ENCODE measurements at regions not wholly inside any gene's neighbourhood (a gene's known extent, or its start where the extent isn't known, plus 50 kb on each side); places are given as distances from the start of the nearest gene placed in this dataset.
"Not testable (repeated sequence)": the region's sequence is repeated elsewhere in the genome, so short reads cannot be mapped to it uniquely, and the experiment has no call there.

DNA sequence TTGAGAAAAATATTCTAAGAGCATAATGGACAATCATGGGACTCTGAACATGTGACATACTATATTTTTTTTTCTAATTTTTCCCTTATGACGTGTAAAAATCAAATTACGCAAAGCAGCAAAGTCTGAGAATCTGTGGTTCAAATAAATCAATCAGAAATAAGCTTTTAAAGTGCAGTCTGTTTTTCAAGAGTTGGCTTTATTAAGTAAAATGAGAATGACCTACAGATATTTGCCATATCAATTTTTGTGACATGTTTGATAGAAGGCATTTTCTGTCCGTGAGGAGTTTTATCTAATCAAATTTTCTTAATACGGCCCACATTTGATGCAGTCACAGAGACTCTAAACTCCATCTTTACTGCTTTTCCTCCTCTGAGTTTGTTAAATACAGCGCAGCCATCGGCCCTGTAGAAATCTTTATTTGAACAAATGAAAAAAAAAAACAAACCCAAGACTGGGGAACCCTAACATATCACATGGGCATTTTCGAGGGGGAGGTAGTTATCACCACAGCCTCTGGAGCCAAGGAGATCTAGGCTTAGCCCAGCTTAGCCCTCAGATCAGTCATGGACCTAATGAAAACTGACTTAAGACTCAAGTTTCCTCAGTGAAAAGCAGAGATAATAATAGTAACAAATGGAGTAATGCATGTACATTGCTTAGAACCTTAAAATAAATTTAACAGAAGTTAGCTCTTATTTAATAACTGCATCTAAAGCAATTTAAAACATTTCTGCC is 263.6 kb upstream of the C9orf72 start:
- DNase-seq (ENCODE audit: low spot score) = no peak
- no peak overlapping the region for H3K27ac ChIP-seq
- no peaks in the 10 kb centered on the region for H3F3A ChIP-seq (ENCODE audit: low read depth)
- Mint-ChIP-seq H3K27me3 (ENCODE audit: insufficient read depth, low read depth) (peaks cover 13% of the 10 kb centered on the region), H3K27ac (no peak overlapping the region), H3K9me3 (no peaks in the 10 kb centered on the region), H3K4me3 (no peak overlapping the region), H3K4me1 (peaks cover 4% of the 10 kb centered on the region), H3K36me3 (no peaks in the 10 kb centered on the region)
- TF ChIP-seq, protein P1, sequence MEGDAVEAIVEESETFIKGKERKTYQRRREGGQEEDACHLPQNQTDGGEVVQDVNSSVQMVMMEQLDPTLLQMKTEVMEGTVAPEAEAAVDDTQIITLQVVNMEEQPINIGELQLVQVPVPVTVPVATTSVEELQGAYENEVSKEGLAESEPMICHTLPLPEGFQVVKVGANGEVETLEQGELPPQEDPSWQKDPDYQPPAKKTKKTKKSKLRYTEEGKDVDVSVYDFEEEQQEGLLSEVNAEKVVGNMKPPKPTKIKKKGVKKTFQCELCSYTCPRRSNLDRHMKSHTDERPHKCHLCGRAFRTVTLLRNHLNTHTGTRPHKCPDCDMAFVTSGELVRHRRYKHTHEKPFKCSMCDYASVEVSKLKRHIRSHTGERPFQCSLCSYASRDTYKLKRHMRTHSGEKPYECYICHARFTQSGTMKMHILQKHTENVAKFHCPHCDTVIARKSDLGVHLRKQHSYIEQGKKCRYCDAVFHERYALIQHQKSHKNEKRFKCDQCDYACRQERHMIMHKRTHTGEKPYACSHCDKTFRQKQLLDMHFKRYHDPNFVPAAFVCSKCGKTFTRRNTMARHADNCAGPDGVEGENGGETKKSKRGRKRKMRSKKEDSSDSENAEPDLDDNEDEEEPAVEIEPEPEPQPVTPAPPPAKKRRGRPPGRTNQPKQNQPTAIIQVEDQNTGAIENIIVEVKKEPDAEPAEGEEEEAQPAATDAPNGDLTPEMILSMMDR (IDR thresholded peaks at IDR 0.05) = no peak
- H3K4me2 ChIP-seq = no peak overlapping the region
- no peaks in the 10 kb centered on the region for H4K20me1 ChIP-seq (ENCODE audit: low read depth)
- no peak overlapping the region for H3K4me3 ChIP-seq
- H3K9me3 ChIP-seq (ENCODE audit: low read depth) = no peaks in the 10 kb centered on the region
- no peaks in the 10 kb centered on the region for H3K36me3 ChIP-seq
- H3K79me2 ChIP-seq (ENCODE audit: low read depth) = no peaks in the 10 kb centered on the region
- no peak overlapping the region for H2AFZ ChIP-seq (replicated peaks)
- H3K9ac ChIP-seq = no peak overlapping the region
- no peaks in the 10 kb centered on the region for H3K4me1 ChIP-seq
- no peaks in the 10 kb centered on the region for H3K27me3 ChIP-seq

DNA sequence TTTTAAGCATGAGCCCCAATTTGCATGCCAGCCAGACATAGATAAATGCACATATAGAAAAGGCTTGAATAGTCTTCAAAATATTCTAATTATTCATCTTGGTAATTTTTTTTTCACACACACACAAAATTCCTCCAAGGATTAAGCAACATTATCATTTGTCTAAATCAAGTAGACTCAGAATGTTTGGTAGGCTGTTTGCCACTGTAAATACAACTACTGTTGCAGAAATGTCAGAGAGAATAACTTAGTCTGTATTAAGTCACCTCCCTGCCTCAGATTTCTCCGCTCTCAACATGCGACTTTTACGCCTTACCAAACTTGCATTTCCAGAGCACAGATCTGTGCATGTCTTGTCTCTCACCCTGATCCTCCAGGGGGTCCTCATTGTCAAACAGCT is 265.6 kb upstream of the C9orf72 start:
- no peaks in the 10 kb centered on the region for H3K4me1 ChIP-seq
- no peak overlapping the region for H3K4me3 ChIP-seq
- H3K27me3 ChIP-seq = no peaks in the 10 kb centered on the region
- no peak overlapping the region for H3K27ac ChIP-seq
- DNase-seq (ENCODE audit: low spot score) = no peak
- peaks cover 7% of the 10 kb centered on the region for H3K27me3 Mint-ChIP-seq (ENCODE audit: insufficient read depth, low read depth)
- no peaks in the 10 kb centered on the region for H3K36me3 Mint-ChIP-seq
- peaks cover 4% of the 10 kb centered on the region for H3K4me1 Mint-ChIP-seq
- no peaks in the 10 kb centered on the region for H4K20me1 ChIP-seq (ENCODE audit: low read depth)
- no peaks in the 10 kb centered on the region for H3K9me3 ChIP-seq (ENCODE audit: low read depth)
- no peaks in the 10 kb centered on the region for H3K79me2 ChIP-seq (ENCODE audit: low read depth)
- no peak overlapping the region for H3K9ac ChIP-seq
- H3K9me3 Mint-ChIP-seq = no peaks in the 10 kb centered on the region
- H3K27ac Mint-ChIP-seq = no peak overlapping the region
- no peak overlapping the region for H3K4me3 Mint-ChIP-seq
- H3F3A ChIP-seq (ENCODE audit: low read depth) = no peaks in the 10 kb centered on the region
- H2AFZ ChIP-seq (replicated peaks) = no peak overlapping the region
- no peaks in the 10 kb centered on the region for H3K36me3 ChIP-seq
- TF ChIP-seq EZH2phosphoT487 (IDR thresholded peaks at IDR 0.05) = no peak
- TF ChIP-seq EZH2 (IDR thresholded peaks at IDR 0.05) = no peak
- TF ChIP-seq, protein P1 (IDR thresholded peaks at IDR 0.05) = no peak
- H3K4me2 ChIP-seq = no peak overlapping the region

DNA sequence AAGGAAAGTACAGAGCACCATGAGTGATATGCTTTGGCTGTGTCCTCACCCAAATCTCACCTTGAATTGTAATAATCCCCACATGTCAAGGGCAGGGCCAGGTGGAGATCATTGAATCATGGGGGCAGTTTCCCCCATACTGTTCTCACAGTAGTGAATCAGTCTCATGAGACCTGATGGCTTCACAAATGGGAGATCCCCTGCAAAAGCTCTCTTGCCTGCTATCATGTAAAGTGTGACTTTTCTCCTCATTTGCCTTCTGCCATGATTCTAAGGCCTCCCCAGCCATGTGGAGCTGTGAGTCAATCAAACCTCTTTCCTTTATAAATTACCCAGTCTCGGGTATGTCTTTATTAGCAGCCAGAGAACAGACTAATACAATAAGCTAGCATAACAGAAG is 266.5 kb upstream of the C9orf72 start:
- not testable (repeated sequence) for H3K36me3 ChIP-seq; H3F3A ChIP-seq (ENCODE audit: low read depth); DNase-seq (ENCODE audit: low spot score); H3K9ac ChIP-seq; H3K36me3 Mint-ChIP-seq; H3K4me3 Mint-ChIP-seq; H3K27ac ChIP-seq; H3K4me2 ChIP-seq; H3K9me3 ChIP-seq (ENCODE audit: low read depth); H3K9me3 Mint-ChIP-seq; H3K27me3 Mint-ChIP-seq (ENCODE audit: insufficient read depth, low read depth); H2AFZ ChIP-seq (replicated peaks); H3K4me3 ChIP-seq; H3K4me1 Mint-ChIP-seq; H3K27ac Mint-ChIP-seq; H3K4me1 ChIP-seq; H4K20me1 ChIP-seq (ENCODE audit: low read depth); H3K79me2 ChIP-seq (ENCODE audit: low read depth); H3K27me3 ChIP-seq

DNA sequence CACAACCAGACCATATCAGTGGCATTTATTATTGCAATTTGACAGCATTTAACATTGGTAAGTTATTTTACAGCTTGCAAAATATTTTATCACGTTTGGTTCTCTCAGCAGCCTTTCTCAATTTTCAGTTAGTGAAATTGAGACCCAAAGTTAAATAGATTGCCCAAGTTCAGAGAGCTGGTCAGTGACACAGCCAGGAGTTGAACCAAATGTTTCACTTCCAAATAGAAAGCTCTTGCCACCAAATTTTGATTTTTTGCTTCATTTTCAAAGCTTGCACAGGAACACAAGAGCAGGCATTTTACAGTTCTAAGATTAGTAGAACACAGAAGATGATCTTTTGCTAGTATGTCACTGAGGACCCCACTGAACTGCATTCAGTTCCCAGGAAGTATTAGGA is 271.5 kb upstream of the C9orf72 start:
- Histone ChIP-seq H3K4me1 (peaks cover 9% of the 10 kb centered on the region), H3K4me3 (no peak overlapping the region), H3F3A (ENCODE audit: low read depth) (no peaks in the 10 kb centered on the region), H3K4me2 (no peak overlapping the region), H3K27ac (no peak overlapping the region), H3K27me3 (no peaks in the 10 kb centered on the region), H3K9ac (no peak overlapping the region), H3K9me3 (ENCODE audit: low read depth) (no peaks in the 10 kb centered on the region), H4K20me1 (ENCODE audit: low read depth) (no peaks in the 10 kb centered on the region), H3K36me3 (no peaks in the 10 kb centered on the region), H2AFZ (replicated peaks) (no peak overlapping the region), H3K79me2 (ENCODE audit: low read depth) (no peaks in the 10 kb centered on the region)
- DNase-seq (ENCODE audit: low spot score) = no peak
- no peak for TF ChIP-seq EZH2phosphoT487 (IDR thresholded peaks at IDR 0.05)
- TF ChIP-seq, protein P1 (IDR thresholded peaks at IDR 0.05) = no peak
- no peak for TF ChIP-seq EZH2 (IDR thresholded peaks at IDR 0.05)
- no peaks in the 10 kb centered on the region for H3K27me3 Mint-ChIP-seq (ENCODE audit: insufficient read depth, low read depth)
- H3K4me3 Mint-ChIP-seq = no peak overlapping the region
- H3K4me1 Mint-ChIP-seq = peaks cover 2% of the 10 kb centered on the region
- no peaks in the 10 kb centered on the region for H3K36me3 Mint-ChIP-seq
- H3K27ac Mint-ChIP-seq = no peak overlapping the region
- H3K9me3 Mint-ChIP-seq = peaks cover 2% of the 10 kb centered on the region

Measured in neural progenitor cell (in vitro differentiated cells).